HCT116 (cell line): ENCODE measurements at regions not wholly inside any gene's neighbourhood (a gene's known extent, or its start where the extent isn't known, plus 50 kb on each side); places are given as distances from the start of the nearest gene placed in this dataset.
"Not testable (repeated sequence)": the region's sequence is repeated elsewhere in the genome, so short reads cannot be mapped to it uniquely, and the experiment has no call there.

ENCODE experiments used
- ATAC-seq: fragments of 200-7000 bp; cut with Tn5 transposase; 2 replicates; pipeline ENCODE4 v1.9.1; 2020; ENCODE audit warnings: mild to moderate bottlenecking, moderate library complexity
- BruUV-seq: library from RNA; stranded (reverse); fragments of 400-500 nt; replicated peaks from 2 replicates; lab custom pipeline; 2021; lab: Mats Ljungman, UMichigan
- CTCF ChIA-PET: fragments of 300-600 bp; sonication (Branson Sonifier 250); formaldehyde crosslinking; loops from one replicate; lab custom pipeline; 2021; ENCODE audit warnings: antibody characterized with exemption; lab: Charles Lee
- POLR2A ChIA-PET: fragments of 300-600, 350-600 bp; sonication (Branson Sonifier 250); formaldehyde crosslinking; loops from one replicate; lab custom pipeline; 2021; ENCODE audit warnings: antibody characterized with exemption; lab: Charles Lee
- RAD21 ChIA-PET, 2 experiments: fragments of 300-600 bp; sonication (Branson Sonifier 250); formaldehyde crosslinking; loops; one replicate each; lab custom pipeline; 2023; ENCODE audit warnings: low total read pairs in 2 of 2; ENCODE audit not compliant: uncharacterized antibody in 2 of 2, unreplicated experiment in 2 of 2, low non-redundant PET in 1 of 2; lab: Charles Lee
- DNase-seq: peaks from one replicate; pipeline ENCODE4 v3.0.0-alpha.2; 2010; ENCODE audit warnings: low read depth, low spot score
- H2AFZ ChIP-seq: fragments of 200-600 bp; shearing (Covaris generic), sonication (generic); 2 replicates; pipeline ENCODE4 v1.6.1; 2017; ENCODE audit warnings: low read depth, mixed run types, mixed read lengths, antibody characterized with exemption, low read length; ENCODE audit not compliant: poor library complexity, severe bottlenecking
- H3K27ac ChIP-seq: 2 replicates; pipeline ENCODE4 v1.5.1; 2012; ENCODE audit warnings: low read depth, low read length
- H3K27me3 ChIP-seq: fragments of 200-600 bp; sonication (generic); 2 replicates; pipeline ENCODE4 v1.6.1; 2016; ENCODE audit warnings: mixed run types, low read length, mixed read lengths; ENCODE audit not compliant: insufficient read depth
- H3K36me3 ChIP-seq, 2 experiments: fragments of 200-500 bp in 1 of 2; fragments of 200-600 bp in 1 of 2; sonication (Bioruptor generic) in 1 of 2; sonication (generic) in 1 of 2; 2 replicates each; pipeline versions ENCODE4 v1.5.1 to v1.6.1; 2014 to 2016; ENCODE audit warnings: low read length in 2 of 2, inconsistent platforms in 1 of 2, mixed read lengths in 1 of 2, mixed run types in 1 of 2; ENCODE audit not compliant: insufficient read depth in 2 of 2, control insufficient read depth in 1 of 2
- H3K4me1 ChIP-seq, 2 experiments: fragments of 200-600 bp in 1 of 2; sonication (generic) in 1 of 2; 2 replicates each; pipeline versions ENCODE4 v1.5.1 to v1.6.1; 2012 to 2017; ENCODE audit warnings: low read length in 2 of 2, inconsistent platforms in 1 of 2, mild to moderate bottlenecking in 1 of 2, mixed read lengths in 1 of 2, mixed run types in 1 of 2, moderate library complexity in 1 of 2; ENCODE audit not compliant: insufficient read depth in 2 of 2, control insufficient read depth in 1 of 2
- H3K4me2 ChIP-seq: fragments of 200-600 bp; sonication (generic); 2 replicates; pipeline ENCODE4 v1.6.1; 2017; ENCODE audit warnings: mixed run types, low read length, mixed read lengths
- H3K4me3 ChIP-seq, 2 experiments: fragments of 200-600 bp in 1 of 2; sonication (generic) in 1 of 2; replicated peaks in 1 of 2; 2 replicates each; pipeline ENCODE4 v1.5.1; 2011 to 2016; ENCODE audit warnings: low read length in 2 of 2, control low read depth in 1 of 2, low read depth in 1 of 2, mild to moderate bottlenecking in 1 of 2, mixed read lengths in 1 of 2, mixed run types in 1 of 2
- H3K79me2 ChIP-seq: fragments of 200-600 bp; sonication (generic); 2 replicates; pipeline ENCODE4 v1.6.1; 2017; ENCODE audit warnings: mild to moderate bottlenecking, mixed run types, low read length, moderate library complexity, mixed read lengths; ENCODE audit not compliant: insufficient read depth
- H3K9ac ChIP-seq: fragments of 200-600 bp; sonication (generic); 2 replicates; pipeline ENCODE4 v1.6.1; 2016; ENCODE audit warnings: low read length, mixed read lengths
- H3K9me2 ChIP-seq: fragments of 200-600 bp; sonication (generic), shearing (Covaris generic); 2 replicates; pipeline ENCODE4 v1.6.1; 2017; ENCODE audit warnings: mixed run types, mild to moderate bottlenecking, moderate library complexity; ENCODE audit not compliant: insufficient read depth
- H3K9me3 ChIP-seq, 2 experiments: fragments of 200-500 bp in 1 of 2; fragments of 200-600 bp in 1 of 2; sonication (Bioruptor generic) in 1 of 2; sonication (generic) in 1 of 2; 2 replicates each; pipeline ENCODE4 v1.6.1; 2014 to 2017; ENCODE audit warnings: low read length in 2 of 2, mixed read lengths in 2 of 2, inconsistent platforms in 1 of 2, low read depth in 1 of 2, mild to moderate bottlenecking in 1 of 2, mixed run types in 1 of 2, moderate library complexity in 1 of 2; ENCODE audit not compliant: control insufficient read depth in 1 of 2, insufficient read depth in 1 of 2
- H4K20me1 ChIP-seq: fragments of 200-600 bp; sonication (generic), shearing (Covaris generic); 2 replicates; pipeline ENCODE4 v1.6.1; 2017; ENCODE audit warnings: mixed run types, mild to moderate bottlenecking, moderate library complexity; ENCODE audit not compliant: insufficient read depth
- intact Hi-C: fragments of 100-400 bp; cut with micrococcal nuclease; formaldehyde crosslinking; loops from 2 replicates; pipeline ENCODE4 v1.10.0; 2022

DNA sequence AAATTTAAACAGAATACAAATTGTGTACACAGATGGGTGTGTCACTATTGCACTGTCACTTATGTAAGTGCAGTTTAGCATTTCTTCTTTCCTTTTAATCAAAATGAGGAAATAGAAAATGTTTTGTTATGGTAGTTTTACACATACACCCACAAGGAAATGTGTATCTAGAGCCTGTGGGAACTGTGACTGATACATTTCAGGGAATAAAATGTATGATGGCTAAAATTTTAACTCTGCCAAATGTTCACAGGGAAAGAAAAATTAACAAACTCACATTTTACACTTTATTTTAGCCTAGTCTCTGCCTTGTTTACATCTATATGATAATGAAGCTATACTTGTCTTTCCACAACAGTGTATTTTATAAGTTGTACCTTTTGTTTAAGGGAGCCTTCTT lies 66.4 kb upstream of the NBPF19 start:
- CTCF ChIA-PET, RAD21 ChIA-PET, DNase-seq, H4K20me1 ChIP-seq, H2AFZ ChIP-seq, H3K9ac ChIP-seq, H3K9me3 ChIP-seq, H3K79me2 ChIP-seq, H3K36me3 ChIP-seq, POLR2A ChIA-PET, H3K27me3 ChIP-seq, H3K9me2 ChIP-seq, H3K4me2 ChIP-seq, H3K4me1 ChIP-seq, H3K4me3 ChIP-seq, intact Hi-C loops, BruUV-seq, ATAC-seq, H3K27ac ChIP-seq: not testable (repeated sequence)

DNA sequence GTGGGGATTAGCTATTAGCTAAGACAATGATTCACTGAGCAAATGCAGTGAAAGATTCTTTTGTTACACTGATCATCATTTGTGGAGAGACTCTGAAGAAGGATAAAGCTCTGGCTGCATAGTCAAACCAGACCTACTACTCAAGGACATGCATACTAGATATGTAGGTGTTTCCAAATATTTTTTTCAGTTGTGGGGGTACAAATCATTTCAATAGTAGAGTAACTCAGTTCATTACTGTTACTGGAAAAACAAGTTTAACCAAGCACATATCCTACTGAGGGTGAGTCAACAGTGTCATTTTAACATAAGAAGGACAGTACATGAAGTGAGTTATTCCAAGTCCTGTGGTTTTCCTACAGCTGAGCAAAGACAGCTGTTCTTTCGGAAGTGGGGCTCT lies 59.5 kb upstream of the NBPF19 start:
- H3K4me2 ChIP-seq, DNase-seq, RAD21 ChIA-PET, POLR2A ChIA-PET, H3K9me3 ChIP-seq, H3K4me3 ChIP-seq, H2AFZ ChIP-seq, intact Hi-C loops, H3K36me3 ChIP-seq, CTCF ChIA-PET, H3K79me2 ChIP-seq, ATAC-seq, H3K27me3 ChIP-seq, BruUV-seq, H4K20me1 ChIP-seq, H3K4me1 ChIP-seq, H3K27ac ChIP-seq, H3K9me2 ChIP-seq, H3K9ac ChIP-seq: not testable (repeated sequence)

DNA sequence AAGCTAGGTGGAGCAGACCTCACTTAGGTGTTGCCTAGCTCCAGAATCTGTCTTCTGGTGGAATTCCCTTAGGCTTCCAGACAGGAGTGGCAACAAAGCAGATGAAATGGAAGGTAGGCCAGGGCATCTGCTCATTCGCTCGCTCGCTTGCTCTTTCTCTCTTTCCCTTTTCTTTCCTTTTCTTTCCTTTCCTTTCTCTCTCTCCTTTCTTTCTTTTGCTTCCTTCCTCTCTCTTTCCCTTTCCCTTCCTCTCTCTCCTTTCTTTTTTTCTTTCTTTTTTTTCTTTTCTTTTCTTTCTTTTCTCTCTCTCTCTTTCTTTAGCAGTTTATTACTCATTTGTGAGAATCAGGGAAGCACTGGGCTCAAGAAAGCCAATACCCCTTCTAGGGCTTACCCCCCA lies 56.1 kb upstream of the NBPF19 start:
- H3K79me2 ChIP-seq, H3K4me1 ChIP-seq, H2AFZ ChIP-seq, intact Hi-C loops, CTCF ChIA-PET, H4K20me1 ChIP-seq, H3K9me2 ChIP-seq, H3K36me3 ChIP-seq, RAD21 ChIA-PET, H3K4me3 ChIP-seq, H3K27ac ChIP-seq, H3K27me3 ChIP-seq, H3K4me2 ChIP-seq, DNase-seq, POLR2A ChIA-PET, ATAC-seq, H3K9me3 ChIP-seq, BruUV-seq, H3K9ac ChIP-seq: not testable (repeated sequence)

DNA sequence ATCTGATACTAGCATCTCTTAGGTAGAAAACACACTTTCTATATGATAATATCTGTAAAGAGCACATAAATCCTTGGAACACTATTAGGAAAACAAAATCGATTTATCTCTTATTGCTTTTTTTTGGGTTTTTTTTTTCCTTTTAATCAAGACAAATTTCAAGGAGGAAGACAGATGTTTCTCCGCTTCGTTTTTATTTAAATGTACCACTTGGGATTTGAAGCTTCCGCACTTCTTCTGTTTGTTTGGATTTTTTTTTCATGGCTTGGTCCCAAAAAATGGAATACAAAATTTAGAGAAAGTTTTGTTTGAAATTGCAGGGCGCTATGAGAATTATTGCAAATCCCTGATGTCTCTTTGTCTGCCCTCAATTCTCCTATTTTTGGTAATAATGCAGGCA lies 51.7 kb upstream of the NBPF19 start:
- H3K9me3 ChIP-seq, H3K79me2 ChIP-seq, H3K9me2 ChIP-seq, H3K4me3 ChIP-seq, H3K4me2 ChIP-seq, RAD21 ChIA-PET, H2AFZ ChIP-seq, H3K36me3 ChIP-seq, ATAC-seq, CTCF ChIA-PET, H3K4me1 ChIP-seq, DNase-seq, H3K9ac ChIP-seq, H3K27ac ChIP-seq, BruUV-seq, POLR2A ChIA-PET, H4K20me1 ChIP-seq, H3K27me3 ChIP-seq, intact Hi-C loops: not testable (repeated sequence)
